GM19452 (cell line): ENCODE measurements at regions not wholly inside any gene's neighbourhood (a gene's known extent, or its start where the extent isn't known, plus 50 kb on each side); places are given as distances from the start of the nearest gene placed in this dataset.
"Not testable (repeated sequence)": the region's sequence is repeated elsewhere in the genome, so short reads cannot be mapped to it uniquely, and the experiment has no call there.

ENCODE experiments used
- ATAC-seq: cut with Tn5 transposase; IDR thresholded peaks from one replicate; pipeline ENCODE4 v1.9.1; 2021; ENCODE audit not compliant: unreplicated experiment

GRCh38 chr12:115375186-115375991, 691.4 kb upstream of the TBX3 start:
- ATAC-seq, result peak; percentile 96

- peak; percentile 5 for ATAC-seq
Observed at GRCh38 chr12:115374480-115375185, 690.7 kb upstream of the TBX3 start.

GRCh38 chr12:115371711-115372110, 687.7 kb upstream of the TBX3 start:
- ATAC-seq, result no peak

GRCh38 chr12:115370650-115371049, 686.7 kb upstream of the TBX3 start:
- ATAC-seq, result no peak

GRCh38 chr12:115370207-115370606, 686.2 kb upstream of the TBX3 start:
- ATAC-seq, result no peak

GRCh38 chr12:115366277-115366676, 682.3 kb upstream of the TBX3 start:
- not testable (repeated sequence) for ATAC-seq

GRCh38 chr12:115365765-115366164, 681.8 kb upstream of the TBX3 start:
- ATAC-seq, result not testable (repeated sequence)

- no peak for ATAC-seq
Observed at GRCh38 chr12:115364921-115365320, 680.9 kb upstream of the TBX3 start.

- no peak for ATAC-seq
Observed at GRCh38 chr12:115362339-115362976, 678.5 kb upstream of the TBX3 start.

GRCh38 chr12:115357681-115358080, 673.7 kb upstream of the TBX3 start:
- no peak for ATAC-seq

GRCh38 chr12:115355301-115355700, 671.3 kb upstream of the TBX3 start:
- no peak for ATAC-seq

GRCh38 chr12:115354007-115354890, 670.3 kb upstream of the TBX3 start:
- ATAC-seq, result no peak

GRCh38 chr12:115353467-115353866, 669.5 kb upstream of the TBX3 start:
- ATAC-seq, result no peak

GRCh38 chr12:115351514-115352077, 667.6 kb upstream of the TBX3 start:
- no peak for ATAC-seq

GRCh38 chr12:115349711-115350110, 665.7 kb upstream of the TBX3 start:
- no peak for ATAC-seq

- no peak for ATAC-seq
Observed at GRCh38 chr12:115348301-115348700, 664.3 kb upstream of the TBX3 start.

GRCh38 chr12:115343601-115344000, 659.6 kb upstream of the TBX3 start:
- ATAC-seq, result no peak

- no peak for ATAC-seq
Observed at GRCh38 chr12:115343008-115343407, 659.0 kb upstream of the TBX3 start.

GRCh38 chr12:115341442-115341841, 657.5 kb upstream of the TBX3 start:
- ATAC-seq, result no peak

- ATAC-seq, result no peak
Observed at GRCh38 chr12:115338566-115339294, 654.8 kb upstream of the TBX3 start.
